Sigmoid colon (tissue), 6 donors: ENCODE measurements at regions not wholly inside any gene's neighbourhood (a gene's known extent, or its start where the extent isn't known, plus 50 kb on each side); places are given as distances from the start of the nearest gene placed in this dataset.
"Not testable (repeated sequence)": the region's sequence is repeated elsewhere in the genome, so short reads cannot be mapped to it uniquely, and the experiment has no call there.

Source experiments
- DNase-seq: peaks from one replicate; pipeline ENCODE4 v3.0.0-alpha.2; 2019
- H3K27ac ChIP-seq, 4 donors: fragments of 200-600 bp; sonication (generic); one replicate each; pipeline ENCODE4 v1.5.1; 2016 to 2019; ENCODE audit warnings: mild to moderate bottlenecking in 1 of 4
- H3K27me3 ChIP-seq, 3 donors: fragments of 200-600 bp; sonication (generic); one replicate each; pipeline ENCODE4 v1.5.1; 2019; ENCODE audit warnings: mild to moderate bottlenecking in 1 of 3
- H3K36me3 ChIP-seq, 4 donors: fragments of 200-600 bp; sonication (generic); one replicate each; pipeline ENCODE4 v1.5.1; 2016 to 2019
- H3K4me1 ChIP-seq, 4 donors: fragments of 200-600 bp; sonication (generic); one replicate each; pipeline ENCODE4 v1.5.1; 2017 to 2019
- H3K4me3 ChIP-seq, 4 donors: fragments of 200-600 bp; sonication (generic); one replicate each; pipeline ENCODE4 v1.5.1; 2017 to 2019; ENCODE audit warnings: mild to moderate bottlenecking in 2 of 4, moderate library complexity in 1 of 4
- H3K9me3 ChIP-seq, 4 donors: fragments of 200-600 bp in 3 of 4; sonication (generic) in 3 of 4; one replicate each; pipeline versions ENCODE4 v1.5.1 to v1.6.1; 2013 to 2019
- CTCF ChIP-seq, 4 experiments: fragments of 450-650 bp in 3 of 4; fragments of 200-600 bp in 1 of 4; IDR thresholded peaks; one replicate each; pipeline ENCODE4 v1.5.1; 2016 to 2019; ENCODE audit warnings: antibody characterized with exemption in 4 of 4, mild to moderate bottlenecking in 3 of 4, moderate library complexity in 2 of 4
- EP300 ChIP-seq, 4 donors: sonication (generic); formaldehyde crosslinking; IDR thresholded peaks; one replicate each; pipeline ENCODE4 v1.6.1; 2017; ENCODE audit warnings: antibody characterized with exemption in 4 of 4
- POLR2A ChIP-seq, 2 donors: fragments of 450-650 bp; IDR thresholded peaks; one replicate each; pipeline ENCODE4 v1.6.1; 2016; ENCODE audit warnings: antibody characterized with exemption in 2 of 2, mild to moderate bottlenecking in 2 of 2, moderate library complexity in 2 of 2
- POLR2AphosphoS5 ChIP-seq, 4 donors: sonication (generic); formaldehyde crosslinking; IDR thresholded peaks; one replicate each; pipeline ENCODE4 v1.6.1; 2017; ENCODE audit warnings: antibody characterized with exemption in 4 of 4
- WGBS, 2 donors: extraction: QIAGEN DNeasy Blood & Tissue Kit; methylation state at CpG; one replicate each; pipeline ENCODE4 v1.1.7; 2013; 5-methylcytosine and 5-hydroxymethylcytosine counted together
- intact Hi-C: fragments of 100-400 bp; cut with DNase I; formaldehyde crosslinking; loops from one replicate; pipeline ENCODE4 v1.15.1; 2023
- donor health status: healthy with polysubstance abuse.
- donor health status: healthy.

- intact Hi-C loops: no loop called here
- Histone ChIP-seq H3K9me3 (peaks cover 0 to 1% (median 0%) of the 10 kb centered on the region in 4 donors), H3K27me3 (no peaks in the 10 kb centered on the region), H3K4me3 (no peak overlapping the region), H3K36me3 (no peaks in the 10 kb centered on the region), H3K4me1 (no peaks in the 10 kb centered on the region), H3K27ac (no peak overlapping the region)
- no peak for DNase-seq
- WGBS, 2 donors: 61 to 67% methylated on average over 5 of the region's 5 CpGs
- no peak for TF ChIP-seq CTCF (IDR thresholded peaks at IDR 0.05)
- no peak for TF ChIP-seq EP300 (IDR thresholded peaks at IDR 0.05)
- no peak for TF ChIP-seq POLR2A (IDR thresholded peaks at IDR 0.05)
- TF ChIP-seq POLR2AphosphoS5 (IDR thresholded peaks at IDR 0.05): no peak
Observed at GRCh38 chr9:106479679-106480078, 383.3 kb upstream of the ZNF462 start.

DNA sequence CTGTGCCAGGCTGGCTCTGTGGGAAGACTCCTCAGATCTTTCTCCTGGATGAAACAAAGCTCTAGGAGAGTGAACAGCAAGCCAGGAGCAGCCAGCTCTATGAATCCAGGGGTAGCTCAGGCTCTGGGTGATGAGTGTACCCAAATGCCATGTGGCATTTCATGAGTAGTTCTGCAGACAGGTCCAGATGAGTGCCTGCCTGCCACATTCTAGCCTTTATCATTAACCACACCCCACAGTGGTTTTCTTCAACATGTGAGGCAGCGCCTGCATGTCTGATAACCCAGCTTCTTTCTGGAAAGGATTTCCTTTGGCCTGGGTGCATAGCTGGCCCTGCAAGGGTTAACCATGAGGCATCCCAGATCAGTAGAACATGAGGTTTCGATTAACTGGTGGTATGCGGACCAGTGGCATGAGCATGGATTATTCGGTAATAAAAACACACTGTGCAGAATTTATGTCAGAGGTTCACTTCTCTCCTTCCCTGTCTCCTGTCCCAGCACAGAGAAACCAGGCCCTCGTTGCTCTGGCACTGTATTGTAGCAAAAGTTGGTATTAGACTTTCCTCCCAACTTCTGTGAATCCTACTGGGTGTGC is 381.9 kb upstream of the ZNF462 start:
- no peaks in the 10 kb centered on the region for H3K36me3 ChIP-seq
- no peak for DNase-seq
- 80 to 81% methylated on average over 5 of the region's 5 CpGs for WGBS, 2 donors
- H3K4me1 ChIP-seq: no peaks in the 10 kb centered on the region
- H3K9me3 ChIP-seq: no peaks in the 10 kb centered on the region
- TF ChIP-seq CTCF (IDR thresholded peaks at IDR 0.05) (no peak), POLR2A (IDR thresholded peaks at IDR 0.05) (no peak), EP300 (IDR thresholded peaks at IDR 0.05) (no peak), POLR2AphosphoS5 (IDR thresholded peaks at IDR 0.05) (no peak)
- intact Hi-C loops: no loop called here
- no peak overlapping the region for H3K27ac ChIP-seq
- H3K4me3 ChIP-seq: no peak overlapping the region
- H3K27me3 ChIP-seq: no peaks in the 10 kb centered on the region

DNA sequence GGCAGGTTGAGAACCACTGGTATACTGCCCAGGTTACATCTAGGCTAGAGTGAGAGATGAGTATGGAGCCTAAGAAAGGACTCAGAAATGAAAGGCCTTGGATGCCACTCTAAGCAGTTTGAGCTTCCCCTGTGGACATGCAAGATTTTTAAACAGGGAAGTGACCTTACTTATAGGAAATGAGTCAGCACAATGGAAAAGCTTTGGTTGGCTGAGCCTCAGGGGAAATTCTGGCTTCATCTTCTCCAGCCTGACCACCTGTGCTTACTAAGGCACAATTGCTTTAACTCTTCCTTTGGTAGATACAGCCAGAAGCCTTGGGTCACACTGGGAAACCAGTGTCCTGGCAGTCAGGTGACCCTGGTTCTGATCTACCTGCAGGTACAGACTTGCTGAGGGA is 380.2 kb upstream of the ZNF462 start:
- DNase-seq: no peak
- Histone ChIP-seq H3K36me3 (no peaks in the 10 kb centered on the region), H3K4me3 (no peak overlapping the region), H3K27ac (no peak overlapping the region), H3K27me3 (no peaks in the 10 kb centered on the region), H3K9me3 (no peaks in the 10 kb centered on the region), H3K4me1 (no peaks in the 10 kb centered on the region)
- intact Hi-C loops: no loop called here
- no peak for TF ChIP-seq POLR2A (IDR thresholded peaks at IDR 0.05)
- no peak for TF ChIP-seq CTCF (IDR thresholded peaks at IDR 0.05)
- TF ChIP-seq EP300 (IDR thresholded peaks at IDR 0.05): no peak
- no peak for TF ChIP-seq POLR2AphosphoS5 (IDR thresholded peaks at IDR 0.05)

- Histone ChIP-seq H3K9me3 (no peaks in the 10 kb centered on the region), H3K4me3 (no peak overlapping the region), H3K27me3 (no peaks in the 10 kb centered on the region), H3K27ac (no peak overlapping the region), H3K4me1 (no peaks in the 10 kb centered on the region), H3K36me3 (no peaks in the 10 kb centered on the region)
- WGBS, 2 donors: 88 to 90% methylated on average over 5 of the region's 5 CpGs
- intact Hi-C loops: no loop called here
- DNase-seq: no peak
- TF ChIP-seq POLR2A (IDR thresholded peaks at IDR 0.05): no peak
- no peak for TF ChIP-seq POLR2AphosphoS5 (IDR thresholded peaks at IDR 0.05)
- no peak for TF ChIP-seq EP300 (IDR thresholded peaks at IDR 0.05)
- TF ChIP-seq CTCF (IDR thresholded peaks at IDR 0.05): no peak
Observed at GRCh38 chr9:106486685-106487084, 376.3 kb upstream of the ZNF462 start.

GRCh38 chr9:106487266-106487665 is 375.7 kb upstream of the ZNF462 start:
- Histone ChIP-seq H3K9me3 (no peaks in the 10 kb centered on the region), H3K4me3 (no peak overlapping the region), H3K4me1 (no peaks in the 10 kb centered on the region), H3K36me3 (no peaks in the 10 kb centered on the region), H3K27me3 (no peaks in the 10 kb centered on the region), H3K27ac (no peak overlapping the region)
- intact Hi-C loops: no loop called here
- TF ChIP-seq POLR2AphosphoS5 (IDR thresholded peaks at IDR 0.05) (no peak), CTCF (IDR thresholded peaks at IDR 0.05) (no peak), POLR2A (IDR thresholded peaks at IDR 0.05) (no peak), EP300 (IDR thresholded peaks at IDR 0.05) (no peak)
- WGBS, 2 donors: 57 to 64% methylated on average over 3 of the region's 3 CpGs
- no peak for DNase-seq

DNA sequence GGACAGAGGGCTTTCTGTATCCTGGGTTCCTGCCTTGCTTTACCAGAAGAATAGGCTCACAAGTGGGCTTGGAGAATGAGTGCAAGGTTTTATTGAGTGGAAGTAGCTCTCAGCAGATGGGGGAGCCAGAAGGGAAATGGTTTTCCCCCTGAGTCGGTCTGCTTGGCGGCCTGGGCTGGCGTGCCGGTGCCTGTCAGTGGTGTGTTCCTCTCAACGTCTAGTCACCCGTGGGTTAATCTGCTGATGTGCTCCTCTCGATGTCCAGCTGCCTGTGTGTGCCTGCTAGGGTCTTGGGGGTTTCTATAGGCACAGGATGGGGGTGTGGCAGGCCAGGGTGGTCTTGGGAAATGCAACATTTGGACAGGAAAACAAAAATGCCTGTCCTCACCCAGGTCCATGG is 370.8 kb upstream of the ZNF462 start:
- DNase-seq, intact Hi-C loops, H3K27me3 ChIP-seq, H3K36me3 ChIP-seq, H3K4me3 ChIP-seq, H3K9me3 ChIP-seq, H3K27ac ChIP-seq, H3K4me1 ChIP-seq: not testable (repeated sequence)
- WGBS, 2 donors: 77 to 82% methylated on average over 7 of the region's 7 CpGs
